Osteocyte (in vitro differentiated cells): ENCODE measurements at regions not wholly inside any gene's neighbourhood (a gene's known extent, or its start where the extent isn't known, plus 50 kb on each side); places are given as distances from the start of the nearest gene placed in this dataset.
"Not testable (repeated sequence)": the region's sequence is repeated elsewhere in the genome, so short reads cannot be mapped to it uniquely, and the experiment has no call there.

ENCODE experiments used
- DNase-seq: peaks from one replicate; pipeline ENCODE4 v3.0.0; 2021; ENCODE audit warnings: mixed read lengths; ENCODE audit not compliant: unreplicated experiment; ENCODE audit errors: extremely low spot score
- H3K27ac Mint-ChIP-seq: one replicate; pipeline ENCODE4 v1.8.0; 2021; ENCODE audit warnings: mild to moderate bottlenecking, mixed read lengths; ENCODE audit not compliant: unreplicated experiment
- H3K27me3 Mint-ChIP-seq: one replicate; pipeline ENCODE4 v1.8.0; 2021; ENCODE audit warnings: mixed read lengths; ENCODE audit not compliant: unreplicated experiment
- H3K36me3 Mint-ChIP-seq: one replicate; pipeline ENCODE4 v1.8.0; 2021; ENCODE audit warnings: mixed read lengths; ENCODE audit not compliant: unreplicated experiment
- H3K4me1 Mint-ChIP-seq: one replicate; pipeline ENCODE4 v1.8.0; 2021; ENCODE audit warnings: mixed read lengths; ENCODE audit not compliant: unreplicated experiment
- H3K4me3 Mint-ChIP-seq: one replicate; pipeline ENCODE4 v1.8.0; 2021; ENCODE audit warnings: mild to moderate bottlenecking, moderate library complexity, mixed read lengths; ENCODE audit not compliant: unreplicated experiment
- H3K9me3 Mint-ChIP-seq: one replicate; pipeline ENCODE4 v1.8.0; 2021; ENCODE audit warnings: mixed read lengths; ENCODE audit not compliant: unreplicated experiment
- CTCF ChIP-seq: fragments of 200-600 bp; sonication (generic); IDR thresholded peaks from 2 replicates; pipeline ENCODE4 v1.5.0; 2021; ENCODE audit warnings: antibody characterized with exemption, mild to moderate bottlenecking, moderate library complexity

- H3K27me3 Mint-ChIP-seq, result no peaks in the 10 kb centered on the region
- H3K36me3 Mint-ChIP-seq, result peaks cover 2% of the 10 kb centered on the region
- peaks cover 10% of the 10 kb centered on the region for H3K9me3 Mint-ChIP-seq
- peak; percentile 84 for DNase-seq
- TF ChIP-seq CTCF, result no peak
- H3K27ac Mint-ChIP-seq, result peak overlapping the region; percentile 71
- peaks cover 54% of the 10 kb centered on the region for H3K4me1 Mint-ChIP-seq
- peak overlapping the region; percentile 15 for H3K4me3 Mint-ChIP-seq
Observed at GRCh38 chr13:74246487-74246886, 112.3 kb upstream of the KLF12 start.

GRCh38 chr13:74243637-74244526, 109.7 kb upstream of the KLF12 start:
- Mint-ChIP-seq H3K4me1 (peaks cover 36% of the 10 kb centered on the region), H3K36me3 (peaks cover 2% of the 10 kb centered on the region), H3K9me3 (peaks cover 9% of the 10 kb centered on the region), H3K27ac (no peak overlapping the region), H3K4me3 (no peak overlapping the region), H3K27me3 (no peaks in the 10 kb centered on the region)
- TF ChIP-seq CTCF, result no peak
- DNase-seq, result no peak

- not testable (repeated sequence) for DNase-seq, H3K36me3 Mint-ChIP-seq, H3K4me3 Mint-ChIP-seq, H3K27me3 Mint-ChIP-seq, H3K9me3 Mint-ChIP-seq, H3K27ac Mint-ChIP-seq
- H3K4me1 Mint-ChIP-seq, result peaks cover 26% of the 10 kb centered on the region
Observed at GRCh38 chr13:74241343-74241742, 107.1 kb upstream of the KLF12 start.

- TF ChIP-seq CTCF, result no peak
- Mint-ChIP-seq H3K4me1 (peaks cover 5% of the 10 kb centered on the region), H3K4me3 (no peak overlapping the region), H3K36me3 (no peaks in the 10 kb centered on the region), H3K9me3 (no peaks in the 10 kb centered on the region), H3K27me3 (no peaks in the 10 kb centered on the region), H3K27ac (no peak overlapping the region)
- no peak for DNase-seq
Observed at GRCh38 chr13:74230984-74231501, 96.8 kb upstream of the KLF12 start.

- Mint-ChIP-seq H3K36me3 (no peaks in the 10 kb centered on the region), H3K9me3 (no peaks in the 10 kb centered on the region), H3K27me3 (no peaks in the 10 kb centered on the region), H3K4me1 (peaks cover 5% of the 10 kb centered on the region), H3K27ac (no peak overlapping the region), H3K4me3 (no peak overlapping the region)
- no peak for DNase-seq
- no peak for TF ChIP-seq CTCF
Observed at GRCh38 chr13:74229242-74229641, 95.0 kb upstream of the KLF12 start.
